K562 (cell line): ENCODE measurements at regions not wholly inside any gene's neighbourhood (a gene's known extent, or its start where the extent isn't known, plus 50 kb on each side); places are given as distances from the start of the nearest gene placed in this dataset.
"Not testable (repeated sequence)": the region's sequence is repeated elsewhere in the genome, so short reads cannot be mapped to it uniquely, and the experiment has no call there.

ENCODE experiments used
- ATAC-seq: fragments of 200-7000 bp; cut with Tn5 transposase; 3 replicates; pipeline ENCODE4 v1.9.1; 2020; ENCODE audit warnings: moderate library complexity
- BruUV-seq: library from RNA; stranded (reverse); fragments of 400-500 nt; replicated peaks from 2 replicates; lab custom pipeline; 2021; lab: Mats Ljungman, UMichigan
- CTCF ChIA-PET: fragments of 300-600 bp; formaldehyde crosslinking; extraction: SDS; loops from one replicate; lab custom pipeline; 2021; ENCODE audit warnings: low intra/inter-chr PET ratio; lab: Yijun Ruan, JAX
- POLR2A ChIA-PET: fragments of 300-600, 350-650 bp; sonication (Branson Sonifier 250); formaldehyde crosslinking; extraction: SDS; loops from one replicate; lab custom pipeline; 2021; ENCODE audit warnings: antibody characterized with exemption, inconsistent platforms; lab: Yijun Ruan, JAX
- DNase-seq, 4 experiments: peaks; one replicate each; pipeline versions ENCODE4 v3.0.0 to v3.0.0-alpha.2; 2011 to 2018; ENCODE audit warnings: low spot score in 3 of 4, mixed read lengths in 3 of 4; ENCODE audit errors: extremely low read depth in 1 of 4
- FAIRE-seq: peaks from 2 replicates; lab custom pipeline; 2011; peaks lifted over from hg19 to GRCh38; lab: Jason Lieb, UNC
- H2AFZ ChIP-seq: 2 replicates; pipeline ENCODE4 v1.6.0; 2011; ENCODE audit warnings: low read depth, low read length, control low read depth, inconsistent platforms
- H3K27ac ChIP-seq: fragments of 200-600 bp; 3 replicates; pipeline ENCODE4 v1.8.0; 2011; ENCODE audit warnings: low read depth, mild to moderate bottlenecking, control low read depth, inconsistent platforms, low read length, moderate library complexity, mixed read lengths; ENCODE audit errors: extremely low read depth
- H3K27me3 ChIP-seq, 2 experiments: fragments of 300-600 bp in 1 of 2; 2 replicates in 1 of 2; 3 replicates in 1 of 2; pipeline versions ENCODE4 v1.6.0 to v1.8.0; 2011; ENCODE audit warnings: inconsistent platforms in 2 of 2, low read length in 2 of 2, mild to moderate bottlenecking in 1 of 2, mixed read lengths in 1 of 2, moderate library complexity in 1 of 2; ENCODE audit not compliant: control insufficient read depth in 2 of 2, insufficient read depth in 2 of 2
- H3K36me3 ChIP-seq: fragments of 300-600 bp; 3 replicates; pipeline ENCODE4 v1.8.0; 2011; ENCODE audit warnings: mild to moderate bottlenecking, low read length, inconsistent platforms; ENCODE audit not compliant: control insufficient read depth, insufficient read depth
- H3K4me1 ChIP-seq, 2 experiments: fragments of 200-600 bp in 1 of 2; replicated peaks in 1 of 2; 2 replicates in 1 of 2; 3 replicates in 1 of 2; pipeline versions ENCODE4 v1.5.1 to v1.8.0; 2011; ENCODE audit warnings: inconsistent platforms in 2 of 2, low read length in 2 of 2, mild to moderate bottlenecking in 1 of 2, mixed read lengths in 1 of 2, moderate library complexity in 1 of 2; ENCODE audit not compliant: control insufficient read depth in 2 of 2, insufficient read depth in 2 of 2
- H3K4me2 ChIP-seq: 2 replicates; pipeline ENCODE4 v1.6.1; 2011; ENCODE audit warnings: low read length, control low read depth, inconsistent platforms, mixed read lengths; ENCODE audit not compliant: insufficient read depth
- H3K4me3 ChIP-seq: fragments of 200-600 bp; sonication (generic), shearing (Covaris generic); 2 replicates; pipeline ENCODE4 v1.5.1; 2016; ENCODE audit warnings: control low read depth, inconsistent platforms
- H3K79me2 ChIP-seq: fragments of 200-600 bp; 3 replicates; pipeline ENCODE4 v1.8.0; 2011; ENCODE audit warnings: low read length, inconsistent platforms; ENCODE audit not compliant: control insufficient read depth, insufficient read depth
- H3K9ac ChIP-seq, 2 experiments: 2 replicates each; pipeline versions ENCODE4 v1.6.0 to v1.6.1; 2011; ENCODE audit warnings: low read depth in 2 of 2, low read length in 2 of 2, control low read depth in 1 of 2, inconsistent platforms in 1 of 2, mild to moderate bottlenecking in 1 of 2, mixed read lengths in 1 of 2; ENCODE audit not compliant: insufficient read depth in 1 of 2
- H3K9me1 ChIP-seq: one replicate; pipeline ENCODE4 v1.6.0; 2011; ENCODE audit warnings: inconsistent platforms, mild to moderate bottlenecking, low read length, moderate library complexity; ENCODE audit not compliant: control insufficient read depth, insufficient read depth
- H3K9me3 ChIP-seq: replicated peaks from 2 replicates; pipeline ENCODE4 v1.5.1; 2011; ENCODE audit warnings: low read depth, low read length, inconsistent platforms; ENCODE audit not compliant: control insufficient read depth, insufficient read depth
- H4K20me1 ChIP-seq: replicated peaks from 2 replicates; pipeline ENCODE4 v1.6.1; 2011; ENCODE audit warnings: low read length, inconsistent platforms, mixed read lengths; ENCODE audit not compliant: control insufficient read depth, insufficient read depth
- EHMT2 ChIP-seq: fragments of 450-650 bp; IDR thresholded peaks from 2 replicates; pipeline ENCODE4 v1.6.1; 2018; ENCODE audit warnings: antibody characterized with exemption
- KLF13 ChIP-seq: fragments of 450-650 bp; IDR thresholded peaks from 2 replicates; pipeline ENCODE4 v1.6.1; 2016; ENCODE audit warnings: missing genetic modification characterization, low read depth, mild to moderate bottlenecking, missing compliant biosample characterization, moderate library complexity, borderline replicate concordance
- WGBS: fragments of 100-300 bp; shearing (Covaris generic); methylation state at CpG from one replicate; pipeline ENCODE4 v1.1.6; 2016; ENCODE audit warnings: low coverage, mixed read lengths; ENCODE audit not compliant: insufficient coverage; ENCODE audit errors: missing lambda C conversion rate; 5-methylcytosine and 5-hydroxymethylcytosine counted together
- in situ Hi-C: fragments of 300-500 bp; cut with MboI; formaldehyde crosslinking; loops from 4 replicates; pipeline ENCODE4 v1.15.0; 2018; ENCODE audit warnings: inconsistent platforms, mixed read lengths
- intact Hi-C: fragments of 100-400 bp; cut with micrococcal nuclease; formaldehyde crosslinking; loops from 2 replicates; pipeline ENCODE4 v1.14.2; 2022
- TF ChIP-seq, protein P1 (sequence below): sonication (generic); formaldehyde crosslinking; IDR thresholded peaks from 2 replicates; pipeline ENCODE4 v1.5.0; 2020; ENCODE audit warnings: missing genetic modification reagents

DNA sequence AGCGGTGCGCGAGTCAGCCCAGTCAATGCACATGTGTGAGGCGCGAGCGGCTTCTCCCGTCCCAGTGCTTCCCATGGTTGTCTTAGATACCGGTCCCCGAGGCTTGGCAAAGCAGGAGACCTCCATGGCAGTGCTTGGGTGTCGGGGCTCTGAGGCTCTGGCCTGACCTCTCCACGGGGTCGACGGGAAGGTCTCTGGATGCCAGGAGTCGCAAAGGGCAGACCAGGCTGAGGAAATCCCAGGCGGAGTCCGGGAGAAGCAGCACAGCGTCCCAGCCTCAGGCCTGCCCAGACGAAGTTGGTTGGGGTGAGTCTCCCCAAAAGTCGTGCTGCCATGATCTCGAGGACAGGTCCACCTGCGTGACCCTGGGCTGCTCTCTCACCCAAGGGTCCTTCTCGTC lies 3881.6 kb downstream of the SRGAP2C start:
- Histone ChIP-seq H3K4me2 (no peak overlapping the region), H3K9ac (no peak overlapping the region), H3K4me1 (no peaks in the 10 kb centered on the region), H2AFZ (no peak overlapping the region), H3K4me3 (no peak overlapping the region), H3K9me1 (no peaks in the 10 kb centered on the region), H3K79me2 (no peaks in the 10 kb centered on the region), H3K27me3 (no peaks in the 10 kb centered on the region), H3K36me3 (no peaks in the 10 kb centered on the region), H3K9me3 (no peaks in the 10 kb centered on the region), H4K20me1 (no peaks in the 10 kb centered on the region), H3K27ac (no peak overlapping the region)
- CTCF ChIA-PET, result no interaction called here
- 0% methylated on average over 22 of the region's 22 CpGs for WGBS
- TF ChIP-seq, protein P1, sequence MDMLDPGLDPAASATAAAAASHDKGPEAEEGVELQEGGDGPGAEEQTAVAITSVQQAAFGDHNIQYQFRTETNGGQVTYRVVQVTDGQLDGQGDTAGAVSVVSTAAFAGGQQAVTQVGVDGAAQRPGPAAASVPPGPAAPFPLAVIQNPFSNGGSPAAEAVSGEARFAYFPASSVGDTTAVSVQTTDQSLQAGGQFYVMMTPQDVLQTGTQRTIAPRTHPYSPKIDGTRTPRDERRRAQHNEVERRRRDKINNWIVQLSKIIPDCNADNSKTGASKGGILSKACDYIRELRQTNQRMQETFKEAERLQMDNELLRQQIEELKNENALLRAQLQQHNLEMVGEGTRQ (CRISPR knock-in tag), result no peak
- TF ChIP-seq EHMT2, result no peak
- no peak for TF ChIP-seq KLF13 (tag)
- ATAC-seq (no peak), DNase-seq (no peak), FAIRE-seq (no peak)
- POLR2A ChIA-PET, result no interaction called here
- intact Hi-C loops (no loop called here), in situ Hi-C loops (no loop called here)
- no TSS peak for BruUV-seq

DNA sequence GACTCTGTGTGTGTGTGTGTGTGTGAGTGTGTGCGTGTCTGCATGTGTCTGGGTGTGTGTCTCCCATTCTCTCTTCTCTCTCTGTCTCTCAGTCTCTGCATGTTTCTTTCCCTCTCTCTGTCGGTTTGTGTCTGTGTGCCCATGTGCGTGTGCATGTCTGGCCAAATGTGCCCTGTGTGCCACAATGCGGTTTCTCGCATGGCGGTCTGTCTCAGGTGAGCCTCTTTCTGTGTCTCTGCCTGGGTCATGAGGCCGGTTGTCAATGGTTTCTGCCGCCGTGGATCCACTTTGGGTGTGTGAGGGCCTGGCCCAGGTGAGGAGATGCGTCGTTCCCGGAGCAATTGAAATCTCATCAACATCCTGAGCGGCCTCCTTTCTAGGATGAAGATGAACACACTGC lies 3882.1 kb downstream of the SRGAP2C start:
- in situ Hi-C loops, H3K79me2 ChIP-seq, H3K4me1 ChIP-seq, H3K9ac ChIP-seq, H3K27ac ChIP-seq, intact Hi-C loops, H3K4me2 ChIP-seq, H3K9me1 ChIP-seq, H3K9me3 ChIP-seq, H2AFZ ChIP-seq, H3K36me3 ChIP-seq, POLR2A ChIA-PET, BruUV-seq, DNase-seq, FAIRE-seq, ATAC-seq, H4K20me1 ChIP-seq, H3K4me3 ChIP-seq, CTCF ChIA-PET, H3K27me3 ChIP-seq: not testable (repeated sequence)
- 2% methylated on average over 12 of the region's 13 CpGs for WGBS
